WTC11 (cell line): ENCODE measurements at regions not wholly inside any gene's neighbourhood (a gene's known extent, or its start where the extent isn't known, plus 50 kb on each side); places are given as distances from the start of the nearest gene placed in this dataset.

ENCODE experiments used
- ATAC-seq: fragments of 200-7000 bp; cut with Tn5 transposase; 2 replicates; pipeline ENCODE4 v1.10.0; 2021; ENCODE audit warnings: mild to moderate bottlenecking, moderate library complexity
- CTCF ChIA-PET: fragments of 300-600 bp; sonication (Branson Sonifier 250); formaldehyde crosslinking; loops from one replicate; lab custom pipeline; 2021; ENCODE audit warnings: antibody characterized with exemption; lab: Charles Lee
- POLR2A ChIA-PET: fragments of 350-600 bp; sonication (Branson Sonifier 250); formaldehyde crosslinking; loops from one replicate; lab custom pipeline; 2021; ENCODE audit warnings: antibody characterized with exemption; lab: Charles Lee
- DNase-seq: peaks from one replicate; pipeline ENCODE4 v3.0.0; 2021; ENCODE audit warnings: low spot score
- H3K27ac Mint-ChIP-seq: 2 replicates; pipeline ENCODE4 v1.8.0; 2021; ENCODE audit warnings: mixed read lengths
- H3K27me3 Mint-ChIP-seq: 2 replicates; pipeline ENCODE4 v1.8.0; 2021; ENCODE audit warnings: low read depth, mild to moderate bottlenecking, moderate library complexity, mixed read lengths
- H3K36me3 Mint-ChIP-seq: 2 replicates; pipeline ENCODE4 v1.8.0; 2021; ENCODE audit warnings: mixed read lengths
- H3K4me1 Mint-ChIP-seq: 2 replicates; pipeline ENCODE4 v1.8.0; 2022; ENCODE audit warnings: mixed read lengths
- H3K4me3 Mint-ChIP-seq: 2 replicates; pipeline ENCODE4 v1.8.0; 2021; ENCODE audit warnings: mild to moderate bottlenecking, moderate library complexity, mixed read lengths
- H3K9me3 Mint-ChIP-seq: 2 replicates; pipeline ENCODE4 v1.8.0; 2021; ENCODE audit warnings: mixed read lengths
- AFF4 ChIP-seq: sonication (generic); formaldehyde crosslinking; IDR thresholded peaks from 2 replicates; pipeline ENCODE4 v1.8.1; 2023; ENCODE audit warnings: mild to moderate bottlenecking, missing genetic modification reagents, borderline replicate concordance
- ARID4B ChIP-seq: sonication (generic); formaldehyde crosslinking; IDR thresholded peaks from 2 replicates; pipeline ENCODE4 v1.8.0; 2023; ENCODE audit warnings: missing genetic modification reagents, mild to moderate bottlenecking, borderline replicate concordance
- ATF3 ChIP-seq: sonication (generic); formaldehyde crosslinking; conservative IDR thresholded peaks from 2 replicates; pipeline ENCODE4 v1.8.1; 2022; ENCODE audit warnings: mild to moderate bottlenecking, missing genetic modification reagents
- CBFB ChIP-seq: sonication (generic); formaldehyde crosslinking; IDR thresholded peaks from 2 replicates; pipeline ENCODE4 v1.8.1; 2022; ENCODE audit warnings: mild to moderate bottlenecking, low read depth, missing genetic modification reagents
- CREM ChIP-seq: sonication (generic); formaldehyde crosslinking; IDR thresholded peaks from 2 replicates; pipeline ENCODE4 v1.8.1; 2022; ENCODE audit warnings: mild to moderate bottlenecking, missing genetic modification reagents, moderate library complexity
- E2F5 ChIP-seq: sonication (generic); formaldehyde crosslinking; IDR thresholded peaks from 2 replicates; pipeline ENCODE4 v1.8.1; 2022; ENCODE audit warnings: mild to moderate bottlenecking, moderate library complexity, missing genetic modification reagents
- ERG ChIP-seq: fragments of 250-450 bp; sonication (Bioruptor Pico); IDR thresholded peaks from 2 replicates; pipeline ENCODE4 v1.8.0; 2021; ENCODE audit warnings: mild to moderate bottlenecking
- JAZF1 ChIP-seq: fragments of 250-450 bp; sonication (Bioruptor Pico); IDR thresholded peaks from 2 replicates; pipeline ENCODE4 v1.9.0; 2021; ENCODE audit warnings: moderate library complexity, mild to moderate bottlenecking, inconsistent platforms
- JUN ChIP-seq: sonication (generic); formaldehyde crosslinking; IDR thresholded peaks from 2 replicates; pipeline ENCODE4 v1.8.0; 2023; ENCODE audit warnings: mild to moderate bottlenecking, missing genetic modification reagents
- MXD4 ChIP-seq: fragments of 250-450 bp; sonication (Bioruptor Pico); IDR thresholded peaks from 2 replicates; pipeline ENCODE4 v1.8.0; 2021; ENCODE audit warnings: mild to moderate bottlenecking, moderate library complexity, borderline replicate concordance
- MYBL2 ChIP-seq: sonication (generic); formaldehyde crosslinking; IDR thresholded peaks from 2 replicates; pipeline ENCODE4 v1.8.1; 2023; ENCODE audit warnings: mild to moderate bottlenecking, moderate library complexity, missing genetic modification reagents
- NR1H2 ChIP-seq: sonication (generic); formaldehyde crosslinking; IDR thresholded peaks from 2 replicates; pipeline ENCODE4 v1.9.0; 2021; ENCODE audit warnings: mild to moderate bottlenecking, moderate library complexity, missing genetic modification reagents
- SOX15 ChIP-seq: fragments of 250-450 bp; sonication (Bioruptor Pico); IDR thresholded peaks from 2 replicates; pipeline ENCODE4 v1.9.0; 2021; ENCODE audit warnings: mild to moderate bottlenecking
- ZMAT4 ChIP-seq: fragments of 250-450 bp; sonication (Bioruptor Pico); IDR thresholded peaks from 2 replicates; pipeline ENCODE4 v1.9.0; 2021; ENCODE audit warnings: mild to moderate bottlenecking
- ZNF263 ChIP-seq: sonication (generic); formaldehyde crosslinking; IDR thresholded peaks from 2 replicates; pipeline ENCODE4 v1.8.1; 2022; ENCODE audit warnings: low read depth, mild to moderate bottlenecking, moderate library complexity, missing genetic modification reagents
- ZNF281 ChIP-seq: sonication (generic); formaldehyde crosslinking; IDR thresholded peaks from 2 replicates; pipeline ENCODE4 v1.8.0; 2023; ENCODE audit warnings: mild to moderate bottlenecking, missing genetic modification reagents
- ZNF671 ChIP-seq: fragments of 250-450 bp; sonication (Bioruptor Pico); IDR thresholded peaks from 2 replicates; pipeline ENCODE4 v1.8.0; 2021; ENCODE audit warnings: mild to moderate bottlenecking

GRCh38 chr16:29321000-29321393 is 85.5 kb downstream of the NPIPB11 start:
- no peaks in the 10 kb centered on the region for H3K27me3 Mint-ChIP-seq
- H3K9me3 Mint-ChIP-seq = no peaks in the 10 kb centered on the region
- H3K36me3 Mint-ChIP-seq = no peaks in the 10 kb centered on the region
- H3K27ac Mint-ChIP-seq = no peak overlapping the region
- no peak overlapping the region for H3K4me3 Mint-ChIP-seq
- ATAC-seq (no peak), DNase-seq (no peak)
- TF ChIP-seq ZMAT4 (CRISPR knock-in tag) (no peak), ZNF263 (no peak), ZNF671 (no peak), E2F5 (no peak), ATF3 (CRISPR knock-in tag) (no peak), CBFB (CRISPR knock-in tag) (no peak), MYBL2 (CRISPR knock-in tag) (no peak), ZNF281 (CRISPR knock-in tag) (no peak), MXD4 (CRISPR knock-in tag) (no peak), JUN (CRISPR knock-in tag) (no peak), SOX15 (CRISPR knock-in tag) (no peak), ARID4B (CRISPR knock-in tag) (no peak), CREM (CRISPR knock-in tag) (no peak), JAZF1 (no peak), NR1H2 (no peak), ERG (CRISPR knock-in tag) (no peak), AFF4 (CRISPR knock-in tag) (no peak)
- H3K4me1 Mint-ChIP-seq = peaks cover 24% of the 10 kb centered on the region
- POLR2A ChIA-PET = no interaction called here
- CTCF ChIA-PET = no interaction called here
